ENCODE measurements at regions not wholly inside any gene's neighbourhood (a gene's known extent, or its start where the extent isn't known, plus 50 kb on each side); places are given as distances from the start of the nearest gene placed in this dataset.

- Histone ChIP-seq H2AFZ (ENCODE audit: low read length, unreplicated experiment) (no peak overlapping the region), H3K4me3 (ENCODE audit: low read depth, low read length) (no peak overlapping the region), H3K4me1 (ENCODE audit: control insufficient read depth, insufficient read depth, low read length, unreplicated experiment) (peaks cover 15% of the 10 kb centered on the region), H3K79me2 (ENCODE audit: control insufficient read depth, insufficient read depth, low read length, unreplicated experiment) (no peaks in the 10 kb centered on the region), H3K27me3 (ENCODE audit: insufficient read depth, low read length) (no peaks in the 10 kb centered on the region), H3K36me3 (ENCODE audit: insufficient read depth, low read length) (no peaks in the 10 kb centered on the region), H3K27ac (ENCODE audit: low read depth, low read length) (no peak overlapping the region)
These were observed 349.0 kb downstream of the TBC1D4 start for GRCh38 chr13:75132701-75133695.

GRCh38 chr13:75129331-75129730 is 352.6 kb downstream of the TBC1D4 start:
- Histone ChIP-seq H3K36me3 (ENCODE audit: insufficient read depth, low read length) (no peaks in the 10 kb centered on the region), H2AFZ (ENCODE audit: low read length, unreplicated experiment) (no peak overlapping the region), H3K4me1 (ENCODE audit: control insufficient read depth, insufficient read depth, low read length, unreplicated experiment) (peaks cover 2% of the 10 kb centered on the region), H3K27me3 (ENCODE audit: insufficient read depth, low read length) (no peaks in the 10 kb centered on the region), H3K79me2 (ENCODE audit: control insufficient read depth, insufficient read depth, low read length, unreplicated experiment) (no peaks in the 10 kb centered on the region), H3K27ac (ENCODE audit: low read depth, low read length) (no peak overlapping the region), H3K4me3 (ENCODE audit: low read depth, low read length) (no peak overlapping the region)

- Histone ChIP-seq H3K27ac (ENCODE audit: low read depth, low read length) (no peak overlapping the region), H2AFZ (ENCODE audit: low read length, unreplicated experiment) (no peak overlapping the region), H3K79me2 (ENCODE audit: control insufficient read depth, insufficient read depth, low read length, unreplicated experiment) (no peaks in the 10 kb centered on the region), H3K4me3 (ENCODE audit: low read depth, low read length) (no peak overlapping the region), H3K27me3 (ENCODE audit: insufficient read depth, low read length) (no peaks in the 10 kb centered on the region), H3K36me3 (ENCODE audit: insufficient read depth, low read length) (no peaks in the 10 kb centered on the region), H3K4me1 (ENCODE audit: control insufficient read depth, insufficient read depth, low read length, unreplicated experiment) (no peaks in the 10 kb centered on the region)
These were observed 357.6 kb downstream of the TBC1D4 start for GRCh38 chr13:75124415-75124814.

- H3K79me2 ChIP-seq (ENCODE audit: control insufficient read depth, insufficient read depth, low read length, unreplicated experiment), result no peaks in the 10 kb centered on the region
- H3K27ac ChIP-seq (ENCODE audit: low read depth, low read length), result no peak overlapping the region
- no peaks in the 10 kb centered on the region for H3K27me3 ChIP-seq (ENCODE audit: insufficient read depth, low read length)
- no peaks in the 10 kb centered on the region for H3K36me3 ChIP-seq (ENCODE audit: insufficient read depth, low read length)
- no peak overlapping the region for H2AFZ ChIP-seq (ENCODE audit: low read length, unreplicated experiment)
- H3K4me1 ChIP-seq (ENCODE audit: control insufficient read depth, insufficient read depth, low read length, unreplicated experiment), result no peaks in the 10 kb centered on the region
- H3K4me3 ChIP-seq (ENCODE audit: low read depth, low read length), result no peak overlapping the region
These were observed 358.5 kb downstream of the TBC1D4 start for GRCh38 chr13:75123428-75123827.

- no peak overlapping the region for H3K27ac ChIP-seq (ENCODE audit: low read depth, low read length)
- no peaks in the 10 kb centered on the region for H3K27me3 ChIP-seq (ENCODE audit: insufficient read depth, low read length)
- no peaks in the 10 kb centered on the region for H3K4me1 ChIP-seq (ENCODE audit: control insufficient read depth, insufficient read depth, low read length, unreplicated experiment)
- no peaks in the 10 kb centered on the region for H3K79me2 ChIP-seq (ENCODE audit: control insufficient read depth, insufficient read depth, low read length, unreplicated experiment)
- no peak overlapping the region for H3K4me3 ChIP-seq (ENCODE audit: low read depth, low read length)
- H2AFZ ChIP-seq (ENCODE audit: low read length, unreplicated experiment), result no peak overlapping the region
- no peaks in the 10 kb centered on the region for H3K36me3 ChIP-seq (ENCODE audit: insufficient read depth, low read length)
These were observed 361.9 kb downstream of the TBC1D4 start for GRCh38 chr13:75120085-75120484.

GRCh38 chr13:75115171-75115570 is 366.8 kb downstream of the TBC1D4 start:
- Histone ChIP-seq H3K4me3 (ENCODE audit: low read depth, low read length) (no peak overlapping the region), H3K4me1 (ENCODE audit: control insufficient read depth, insufficient read depth, low read length, unreplicated experiment) (no peaks in the 10 kb centered on the region), H3K27ac (ENCODE audit: low read depth, low read length) (no peak overlapping the region), H3K79me2 (ENCODE audit: control insufficient read depth, insufficient read depth, low read length, unreplicated experiment) (no peaks in the 10 kb centered on the region), H2AFZ (ENCODE audit: low read length, unreplicated experiment) (no peak overlapping the region), H3K36me3 (ENCODE audit: insufficient read depth, low read length) (no peaks in the 10 kb centered on the region), H3K27me3 (ENCODE audit: insufficient read depth, low read length) (no peaks in the 10 kb centered on the region)

GRCh38 chr13:75103976-75104375 is 378.0 kb downstream of the TBC1D4 start:
- H2AFZ ChIP-seq (ENCODE audit: low read length, unreplicated experiment), result no peak overlapping the region
- no peaks in the 10 kb centered on the region for H3K4me1 ChIP-seq (ENCODE audit: control insufficient read depth, insufficient read depth, low read length, unreplicated experiment)
- H3K79me2 ChIP-seq (ENCODE audit: control insufficient read depth, insufficient read depth, low read length, unreplicated experiment), result no peaks in the 10 kb centered on the region

GRCh38 chr13:75102001-75102716 is 379.8 kb downstream of the TBC1D4 start:
- Histone ChIP-seq H3K27ac (ENCODE audit: low read depth, low read length) (no peak overlapping the region), H3K27me3 (ENCODE audit: insufficient read depth, low read length) (no peaks in the 10 kb centered on the region), H3K4me1 (ENCODE audit: control insufficient read depth, insufficient read depth, low read length, unreplicated experiment) (no peaks in the 10 kb centered on the region), H2AFZ (ENCODE audit: low read length, unreplicated experiment) (no peak overlapping the region), H3K4me3 (ENCODE audit: low read depth, low read length) (no peak overlapping the region), H3K36me3 (ENCODE audit: insufficient read depth, low read length) (no peaks in the 10 kb centered on the region), H3K79me2 (ENCODE audit: control insufficient read depth, insufficient read depth, low read length, unreplicated experiment) (no peaks in the 10 kb centered on the region)

More at GRCh38 chr13:75103976-75104375, 378.0 kb downstream of the TBC1D4 start:
- no peaks in the 10 kb centered on the region for H3K36me3 ChIP-seq (ENCODE audit: insufficient read depth, low read length)
- no peak overlapping the region for H3K27ac ChIP-seq (ENCODE audit: low read depth, low read length)
- H3K4me3 ChIP-seq (ENCODE audit: low read depth, low read length), result no peak overlapping the region
- H3K27me3 ChIP-seq (ENCODE audit: insufficient read depth, low read length), result no peaks in the 10 kb centered on the region

GRCh38 chr13:75101348-75101747 is 380.6 kb downstream of the TBC1D4 start:
- Histone ChIP-seq H3K79me2 (ENCODE audit: control insufficient read depth, insufficient read depth, low read length, unreplicated experiment) (no peaks in the 10 kb centered on the region), H2AFZ (ENCODE audit: low read length, unreplicated experiment) (no peak overlapping the region), H3K4me3 (ENCODE audit: low read depth, low read length) (no peak overlapping the region), H3K27me3 (ENCODE audit: insufficient read depth, low read length) (no peaks in the 10 kb centered on the region), H3K27ac (ENCODE audit: low read depth, low read length) (no peak overlapping the region), H3K4me1 (ENCODE audit: control insufficient read depth, insufficient read depth, low read length, unreplicated experiment) (no peaks in the 10 kb centered on the region), H3K36me3 (ENCODE audit: insufficient read depth, low read length) (no peaks in the 10 kb centered on the region)

GRCh38 chr13:75092143-75092542 is 389.8 kb downstream of the TBC1D4 start:
- H3K4me3 ChIP-seq (ENCODE audit: low read depth, low read length), result no peak overlapping the region
- no peaks in the 10 kb centered on the region for H3K27me3 ChIP-seq (ENCODE audit: insufficient read depth, low read length)
- no peaks in the 10 kb centered on the region for H3K4me1 ChIP-seq (ENCODE audit: control insufficient read depth, insufficient read depth, low read length, unreplicated experiment)
- H3K79me2 ChIP-seq (ENCODE audit: control insufficient read depth, insufficient read depth, low read length, unreplicated experiment), result no peaks in the 10 kb centered on the region
- H3K27ac ChIP-seq (ENCODE audit: low read depth, low read length), result no peak overlapping the region
- no peaks in the 10 kb centered on the region for H3K36me3 ChIP-seq (ENCODE audit: insufficient read depth, low read length)
- no peak overlapping the region for H2AFZ ChIP-seq (ENCODE audit: low read length, unreplicated experiment)

Measured in ACC112 (cell line).